Chondrocyte (in vitro differentiated cells): ENCODE measurements at regions not wholly inside any gene's neighbourhood (a gene's known extent, or its start where the extent isn't known, plus 50 kb on each side); places are given as distances from the start of the nearest gene placed in this dataset.

Experiments
- DNase-seq: peaks from one replicate; pipeline ENCODE4 v3.0.0; 2021; ENCODE audit warnings: mixed read lengths, low spot score
- H3K27ac Mint-ChIP-seq: one replicate; pipeline ENCODE4 v1.8.0; 2021; ENCODE audit warnings: mild to moderate bottlenecking, moderate library complexity, mixed read lengths; ENCODE audit not compliant: unreplicated experiment
- H3K27me3 Mint-ChIP-seq: 2 replicates; pipeline ENCODE4 v1.8.0; 2021; ENCODE audit warnings: low read depth, mixed read lengths
- H3K36me3 Mint-ChIP-seq: 2 replicates; pipeline ENCODE4 v1.8.0; 2021; ENCODE audit warnings: low read depth, mixed read lengths
- H3K4me1 Mint-ChIP-seq: 2 replicates; pipeline ENCODE4 v1.8.0; 2021; ENCODE audit warnings: low read depth, mild to moderate bottlenecking, mixed read lengths
- H3K4me3 Mint-ChIP-seq: one replicate; pipeline ENCODE4 v1.8.0; 2021; ENCODE audit warnings: mild to moderate bottlenecking, moderate library complexity, mixed read lengths; ENCODE audit not compliant: unreplicated experiment
- H3K9me3 Mint-ChIP-seq: 2 replicates; pipeline ENCODE4 v1.8.0; 2021; ENCODE audit warnings: low read depth, mixed read lengths
- TF ChIP-seq, protein P1 (sequence below): fragments of 200-600 bp; sonication (generic); IDR thresholded peaks from 2 replicates; pipeline ENCODE4 v1.5.0; 2021; ENCODE audit warnings: antibody characterized with exemption, mild to moderate bottlenecking, moderate library complexity

DNA sequence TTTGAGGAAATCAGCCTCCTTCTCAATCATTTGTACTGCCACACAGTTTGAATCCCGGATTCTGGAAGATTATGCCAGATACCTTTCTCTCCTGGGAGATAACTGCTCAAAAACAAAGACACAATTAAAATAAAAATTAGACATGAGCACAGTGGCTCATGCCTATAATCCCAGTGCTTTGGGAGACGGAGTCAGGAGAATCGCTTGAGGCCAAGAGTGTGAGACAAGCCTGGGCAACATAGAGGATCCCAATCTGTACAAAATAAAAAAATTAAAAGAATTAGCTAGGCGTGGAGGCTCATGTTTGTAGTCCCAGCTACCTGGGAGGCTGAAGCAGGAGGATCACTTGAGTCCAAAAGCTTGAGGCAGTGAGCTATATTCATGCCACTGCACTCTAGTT lies 376.3 kb upstream of the ZFP42 start:
- peaks cover 17% of the 10 kb centered on the region for H3K9me3 Mint-ChIP-seq
- DNase-seq, result no peak
- TF ChIP-seq, protein P1, sequence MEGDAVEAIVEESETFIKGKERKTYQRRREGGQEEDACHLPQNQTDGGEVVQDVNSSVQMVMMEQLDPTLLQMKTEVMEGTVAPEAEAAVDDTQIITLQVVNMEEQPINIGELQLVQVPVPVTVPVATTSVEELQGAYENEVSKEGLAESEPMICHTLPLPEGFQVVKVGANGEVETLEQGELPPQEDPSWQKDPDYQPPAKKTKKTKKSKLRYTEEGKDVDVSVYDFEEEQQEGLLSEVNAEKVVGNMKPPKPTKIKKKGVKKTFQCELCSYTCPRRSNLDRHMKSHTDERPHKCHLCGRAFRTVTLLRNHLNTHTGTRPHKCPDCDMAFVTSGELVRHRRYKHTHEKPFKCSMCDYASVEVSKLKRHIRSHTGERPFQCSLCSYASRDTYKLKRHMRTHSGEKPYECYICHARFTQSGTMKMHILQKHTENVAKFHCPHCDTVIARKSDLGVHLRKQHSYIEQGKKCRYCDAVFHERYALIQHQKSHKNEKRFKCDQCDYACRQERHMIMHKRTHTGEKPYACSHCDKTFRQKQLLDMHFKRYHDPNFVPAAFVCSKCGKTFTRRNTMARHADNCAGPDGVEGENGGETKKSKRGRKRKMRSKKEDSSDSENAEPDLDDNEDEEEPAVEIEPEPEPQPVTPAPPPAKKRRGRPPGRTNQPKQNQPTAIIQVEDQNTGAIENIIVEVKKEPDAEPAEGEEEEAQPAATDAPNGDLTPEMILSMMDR, result no peak
- H3K36me3 Mint-ChIP-seq, result peaks cover 3% of the 10 kb centered on the region
- H3K27me3 Mint-ChIP-seq, result no peaks in the 10 kb centered on the region
- H3K4me1 Mint-ChIP-seq, result peaks cover 26% of the 10 kb centered on the region
- H3K27ac Mint-ChIP-seq, result peak overlapping the region; percentile 64
- no peak overlapping the region for H3K4me3 Mint-ChIP-seq

DNA sequence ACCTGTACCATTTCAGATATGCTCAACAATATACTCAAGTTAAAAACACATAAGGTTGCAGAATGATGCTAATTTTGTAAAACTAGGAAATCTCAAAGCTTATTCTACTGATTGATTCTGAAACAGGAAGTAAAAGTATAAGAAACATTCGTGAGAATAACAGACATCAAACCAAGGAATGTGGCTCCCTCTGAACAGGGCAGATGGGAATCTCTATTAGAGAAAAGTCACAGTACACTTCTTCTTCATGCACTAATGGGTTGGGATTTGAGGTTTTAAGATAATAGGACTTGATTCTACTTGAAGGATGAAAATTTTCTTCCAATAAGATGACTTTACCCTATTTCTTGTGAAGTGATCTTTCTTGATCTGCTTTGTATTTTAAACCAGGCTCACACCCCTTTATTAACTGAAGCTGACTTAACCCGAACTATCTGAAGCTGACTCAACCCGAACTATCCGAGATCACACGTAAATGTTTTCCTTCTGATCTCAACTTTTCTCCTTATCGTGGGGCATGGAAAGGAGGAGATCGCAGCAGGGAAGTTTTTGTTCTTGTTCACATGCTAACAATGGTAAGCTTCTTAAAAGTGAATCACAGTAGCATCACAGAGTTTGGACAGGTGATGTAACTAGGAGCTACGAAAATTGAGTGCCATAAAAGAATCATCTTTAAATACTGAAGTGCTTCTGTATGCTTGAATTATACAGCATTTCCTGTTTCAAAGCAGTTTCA lies 363.1 kb upstream of the ZFP42 start:
- H3K4me3 Mint-ChIP-seq, result peak overlapping the region; percentile 14
- peaks cover 13% of the 10 kb centered on the region for H3K9me3 Mint-ChIP-seq
- peak overlapping the region; percentile 69 for H3K27ac Mint-ChIP-seq
- TF ChIP-seq, protein P1, result no peak
- no peaks in the 10 kb centered on the region for H3K27me3 Mint-ChIP-seq
- no peak for DNase-seq
- peaks cover 12% of the 10 kb centered on the region for H3K4me1 Mint-ChIP-seq
- H3K36me3 Mint-ChIP-seq, result no peaks in the 10 kb centered on the region

DNA sequence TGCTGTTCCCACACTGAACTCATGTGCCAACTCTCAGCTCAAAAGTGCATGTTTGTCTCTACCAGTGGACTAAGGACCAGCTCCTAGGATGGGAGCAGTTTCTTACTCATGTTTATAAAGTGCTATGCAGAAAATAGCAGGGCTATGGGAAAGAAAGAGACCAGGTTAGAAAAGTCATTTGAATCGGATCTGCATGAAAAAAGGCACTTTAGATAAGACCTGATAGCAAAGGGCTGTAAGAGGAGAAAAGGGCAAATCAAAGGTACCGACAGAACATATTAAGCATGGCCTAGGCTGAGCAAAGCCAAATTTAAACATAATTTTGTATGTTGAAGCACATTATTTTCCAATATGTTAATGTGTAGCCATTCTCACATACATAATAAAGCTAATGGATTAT lies 362.3 kb upstream of the ZFP42 start:
- H3K9me3 Mint-ChIP-seq, result peaks cover 16% of the 10 kb centered on the region
- H3K27ac Mint-ChIP-seq, result no peak overlapping the region
- H3K36me3 Mint-ChIP-seq, result no peaks in the 10 kb centered on the region
- H3K4me1 Mint-ChIP-seq, result peaks cover 12% of the 10 kb centered on the region
- H3K27me3 Mint-ChIP-seq, result no peaks in the 10 kb centered on the region
- no peak overlapping the region for H3K4me3 Mint-ChIP-seq
- no peak for DNase-seq
- TF ChIP-seq, protein P1, result no peak

DNA sequence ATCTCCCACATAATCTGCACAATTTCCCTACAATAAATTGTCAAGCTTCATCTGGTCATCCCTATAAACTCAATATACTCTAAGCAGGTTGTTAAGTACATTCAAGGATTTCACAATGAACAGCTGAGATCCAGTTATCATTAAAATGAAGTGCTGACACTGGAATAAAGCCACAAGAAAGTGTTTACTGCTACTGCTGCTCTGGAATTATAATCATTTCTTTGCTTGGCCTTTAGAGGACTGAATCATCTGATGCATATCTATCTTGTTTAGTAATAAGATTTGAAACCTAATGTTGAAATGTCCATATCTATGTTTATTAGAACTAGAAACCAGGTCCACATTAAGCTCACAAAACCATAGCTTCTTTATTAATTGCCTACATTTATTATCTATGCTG lies 338.6 kb upstream of the ZFP42 start:
- H3K27ac Mint-ChIP-seq, result no peak overlapping the region
- H3K27me3 Mint-ChIP-seq, result no peaks in the 10 kb centered on the region
- no peak overlapping the region for H3K4me3 Mint-ChIP-seq
- no peaks in the 10 kb centered on the region for H3K4me1 Mint-ChIP-seq
- peaks cover 9% of the 10 kb centered on the region for H3K9me3 Mint-ChIP-seq
- TF ChIP-seq, protein P1, result no peak
- DNase-seq, result no peak
- peaks cover 3% of the 10 kb centered on the region for H3K36me3 Mint-ChIP-seq

DNA sequence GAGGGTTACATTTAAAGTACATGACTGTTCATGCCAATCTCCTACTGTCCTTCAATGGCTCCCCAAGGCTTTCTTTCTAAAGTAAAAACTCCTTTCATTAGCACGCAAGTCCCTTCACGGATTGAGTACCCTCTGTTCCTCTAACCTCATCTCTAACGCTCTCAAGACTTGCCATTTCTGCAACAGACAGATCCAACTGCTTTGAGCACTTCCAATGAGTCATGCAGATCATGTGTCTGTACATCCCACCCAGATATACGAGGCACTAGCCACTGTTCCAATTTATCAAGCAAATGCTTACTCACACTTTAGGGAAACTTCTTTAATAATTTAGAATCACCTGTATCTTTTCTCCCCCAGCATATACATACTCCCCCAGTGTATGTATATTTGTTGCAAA lies 332.5 kb upstream of the ZFP42 start:
- DNase-seq, result no peak
- H3K4me3 Mint-ChIP-seq, result no peak overlapping the region
- TF ChIP-seq, protein P1, result no peak
- H3K9me3 Mint-ChIP-seq, result peaks cover 5% of the 10 kb centered on the region
- H3K36me3 Mint-ChIP-seq, result peaks cover 3% of the 10 kb centered on the region
- no peaks in the 10 kb centered on the region for H3K27me3 Mint-ChIP-seq
- no peak overlapping the region for H3K27ac Mint-ChIP-seq
- H3K4me1 Mint-ChIP-seq, result peaks cover 23% of the 10 kb centered on the region
